ENCODE measurements at regions not wholly inside any gene's neighbourhood (a gene's known extent, or its start where the extent isn't known, plus 50 kb on each side); places are given as distances from the start of the nearest gene placed in this dataset.

- Histone ChIP-seq H3K4me1 (ENCODE audit: control insufficient read depth in 5 of 5, insufficient read depth in 5 of 5, low read length in 5 of 5) (peaks cover 0 to 7% (median 0%) of the 10 kb centered on the region in 5 donors), H3K9ac (ENCODE audit: insufficient read depth in 1 of 2, low read length in 2 of 2) (no peak overlapping the region), H3K27me3 (ENCODE audit: control insufficient read depth in 3 of 3, insufficient read depth in 3 of 3, low read length in 2 of 3) (no peaks in the 10 kb centered on the region), H3K27ac (ENCODE audit: low read depth in 1 of 2, low read length in 1 of 2) (no peak overlapping the region), H3K4me3 (no peak overlapping the region), H3K9me3 (ENCODE audit: control insufficient read depth in 4 of 4, insufficient read depth in 3 of 4, low read length in 3 of 4) (no peaks in the 10 kb centered on the region), H3K36me3 (ENCODE audit: control insufficient read depth in 4 of 4, insufficient read depth in 4 of 4, low read length in 4 of 4) (no peaks in the 10 kb centered on the region)
- TF ChIP-seq CTCF (IDR thresholded peaks at IDR 0.05; ENCODE audit: control extremely low read depth, extremely low read depth): no peak
- no peak for ATAC-seq (ENCODE audit: insufficient read depth, low FRiP score)
- 81 to 82% methylated on average over 7 of the region's 7 CpGs for WGBS, 2 donors
- DNase-seq: peak in 2 of 3 donors; percentile 12 to 29
Measured at GRCh38 chr1:69499203-69499803, 68.4 kb upstream of the LRRC7 start.

GRCh38 chr1:69502991-69503390, 64.7 kb upstream of the LRRC7 start:
- no peaks in the 10 kb centered on the region for H3K9me3 ChIP-seq (ENCODE audit: control insufficient read depth in 4 of 4, insufficient read depth in 3 of 4, low read length in 3 of 4)
- H3K9ac ChIP-seq (ENCODE audit: insufficient read depth in 1 of 2, low read length in 2 of 2): no peak overlapping the region
- no peaks in the 10 kb centered on the region for H3K27me3 ChIP-seq (ENCODE audit: control insufficient read depth in 3 of 3, insufficient read depth in 3 of 3, low read length in 2 of 3)
- H3K4me1 ChIP-seq (ENCODE audit: control insufficient read depth in 5 of 5, insufficient read depth in 5 of 5, low read length in 5 of 5): peaks cover 0 to 7% (median 0%) of the 10 kb centered on the region in 5 donors
- TF ChIP-seq CTCF (IDR thresholded peaks at IDR 0.05; ENCODE audit: control extremely low read depth, extremely low read depth): no peak
- no peak overlapping the region for H3K4me3 ChIP-seq
- no peaks in the 10 kb centered on the region for H3K36me3 ChIP-seq (ENCODE audit: control insufficient read depth in 4 of 4, insufficient read depth in 4 of 4, low read length in 4 of 4)
- WGBS, 2 donors: 22 to 60% methylated on average over 4 of the region's 4 CpGs
- H3K27ac ChIP-seq (ENCODE audit: low read depth in 1 of 2, low read length in 1 of 2): no peak overlapping the region
- ATAC-seq (ENCODE audit: insufficient read depth, low FRiP score): no peak
- DNase-seq: no peak

- no peak for ATAC-seq (ENCODE audit: insufficient read depth, low FRiP score)
- no peaks in the 10 kb centered on the region for H3K9me3 ChIP-seq (ENCODE audit: control insufficient read depth in 4 of 4, insufficient read depth in 3 of 4, low read length in 3 of 4)
- no peaks in the 10 kb centered on the region for H3K4me1 ChIP-seq (ENCODE audit: control insufficient read depth in 5 of 5, insufficient read depth in 5 of 5, low read length in 5 of 5)
- no peaks in the 10 kb centered on the region for H3K36me3 ChIP-seq (ENCODE audit: control insufficient read depth in 4 of 4, insufficient read depth in 4 of 4, low read length in 4 of 4)
- WGBS, 2 donors: 37 to 52% methylated on average over 3 of the region's 3 CpGs
- DNase-seq: no peak
- no peak for TF ChIP-seq CTCF (IDR thresholded peaks at IDR 0.05; ENCODE audit: control extremely low read depth, extremely low read depth)
- H3K9ac ChIP-seq (ENCODE audit: insufficient read depth in 1 of 2, low read length in 2 of 2): no peak overlapping the region
- no peak overlapping the region for H3K4me3 ChIP-seq
- no peak overlapping the region for H3K27ac ChIP-seq (ENCODE audit: low read depth in 1 of 2, low read length in 1 of 2)
- no peaks in the 10 kb centered on the region for H3K27me3 ChIP-seq (ENCODE audit: control insufficient read depth in 3 of 3, insufficient read depth in 3 of 3, low read length in 2 of 3)
Measured at GRCh38 chr1:69504730-69505252, 62.9 kb upstream of the LRRC7 start.

- TF ChIP-seq CTCF (IDR thresholded peaks at IDR 0.05; ENCODE audit: control extremely low read depth, extremely low read depth): no peak
- Histone ChIP-seq H3K36me3 (ENCODE audit: control insufficient read depth in 4 of 4, insufficient read depth in 4 of 4, low read length in 4 of 4) (no peaks in the 10 kb centered on the region), H3K27ac (ENCODE audit: low read depth in 1 of 2, low read length in 1 of 2) (no peak overlapping the region), H3K27me3 (ENCODE audit: control insufficient read depth in 3 of 3, insufficient read depth in 3 of 3, low read length in 2 of 3) (no peaks in the 10 kb centered on the region), H3K4me3 (no peak overlapping the region), H3K9me3 (ENCODE audit: control insufficient read depth in 4 of 4, insufficient read depth in 3 of 4, low read length in 3 of 4) (peaks cover 0 to 3% (median 0%) of the 10 kb centered on the region in 4 donors), H3K9ac (ENCODE audit: insufficient read depth in 1 of 2, low read length in 2 of 2) (no peak overlapping the region), H3K4me1 (ENCODE audit: control insufficient read depth in 5 of 5, insufficient read depth in 5 of 5, low read length in 5 of 5) (no peaks in the 10 kb centered on the region)
- WGBS, 2 donors: 86 to 94% methylated on average over 2 of the region's 2 CpGs
- no peak for ATAC-seq (ENCODE audit: insufficient read depth, low FRiP score)
- no peak for DNase-seq
Measured at GRCh38 chr1:69506311-69506710, 61.4 kb upstream of the LRRC7 start.
